HepG2 (cell line): ENCODE measurements at regions not wholly inside any gene's neighbourhood (a gene's known extent, or its start where the extent isn't known, plus 50 kb on each side); places are given as distances from the start of the nearest gene placed in this dataset.
A peak's percentile ranks its signal among the peaks of the same experiment; 100 is the strongest.

ENCODE experiments used
- CENPT ChIP-seq: sonication (generic); formaldehyde crosslinking; IDR thresholded peaks from 2 replicates; pipeline ENCODE4 v1.8.0; 2022; ENCODE audit warnings: low read depth, mild to moderate bottlenecking, moderate library complexity, missing genetic modification reagents
- CREM ChIP-seq, 2 experiments: sonication (generic) in 1 of 2; formaldehyde crosslinking in 1 of 2; IDR thresholded peaks; 2 replicates each; pipeline versions ENCODE4 v1.4.0 to v1.6.1; 2016 to 2020; ENCODE audit warnings: antibody characterized with exemption in 1 of 2, mild to moderate bottlenecking in 1 of 2, missing genetic modification reagents in 1 of 2
- FOXA3 ChIP-seq: IDR thresholded peaks from 2 replicates; pipeline ENCODE4 v1.6.1; 2016; ENCODE audit warnings: missing genetic modification reagents, missing compliant biosample characterization
- IRF2 ChIP-seq: IDR thresholded peaks from 2 replicates; pipeline ENCODE4 v1.6.1; 2018; ENCODE audit warnings: missing genetic modification reagents, missing compliant biosample characterization
- MEF2D ChIP-seq: sonication (generic); formaldehyde crosslinking; IDR thresholded peaks from 2 replicates; pipeline ENCODE4 v1.5.1; 2020; ENCODE audit warnings: mild to moderate bottlenecking, missing genetic modification reagents
- MEIS1 ChIP-seq: sonication (generic); formaldehyde crosslinking; IDR thresholded peaks from 2 replicates; pipeline ENCODE4 v1.9.0; 2021; ENCODE audit warnings: mild to moderate bottlenecking, missing genetic modification reagents, moderate library complexity, borderline replicate concordance
- SOX5 ChIP-seq: IDR thresholded peaks from 2 replicates; pipeline ENCODE4 v1.6.1; 2016; ENCODE audit warnings: borderline replicate concordance
- ZFP36 ChIP-seq: fragments of 150-350 bp; IDR thresholded peaks from 2 replicates; pipeline ENCODE4 v1.6.1; 2018; ENCODE audit warnings: borderline replicate concordance, low read length, low read depth; ENCODE audit not compliant: partially characterized antibody
- ZFX ChIP-seq: sonication (generic); formaldehyde crosslinking; IDR thresholded peaks from 2 replicates; pipeline ENCODE4 v1.4.0; 2020; ENCODE audit warnings: mild to moderate bottlenecking, low read depth, missing genetic modification reagents, moderate library complexity
- TF ChIP-seq, protein P1 (sequence below): sonication (generic); formaldehyde crosslinking; conservative IDR thresholded peaks from 2 replicates; pipeline ENCODE4 v1.4.0; 2020; ENCODE audit warnings: missing genetic modification reagents
- TF ChIP-seq, protein P2 (sequence below): fragments of 450-650 bp; IDR thresholded peaks from 2 replicates; pipeline ENCODE4 v1.6.1; 2017
- TF ChIP-seq, protein P3 (sequence below): sonication (generic); formaldehyde crosslinking; IDR thresholded peaks from 2 replicates; pipeline ENCODE4 v1.4.0; 2020; ENCODE audit warnings: mild to moderate bottlenecking, low read depth, missing genetic modification reagents
- TF ChIP-seq, protein P4 (sequence below): sonication (generic); formaldehyde crosslinking; IDR thresholded peaks from 2 replicates; pipeline ENCODE4 v1.8.1; 2023; ENCODE audit warnings: missing genetic modification reagents, inconsistent platforms, borderline replicate concordance
- TF ChIP-seq, protein P5 (sequence below): sonication (generic); formaldehyde crosslinking; IDR thresholded peaks from 2 replicates; pipeline ENCODE4 v1.8.0; 2022; ENCODE audit warnings: mild to moderate bottlenecking, missing genetic modification reagents; ENCODE audit not compliant: insufficient replicate concordance
- TF ChIP-seq, protein P6 (sequence below): sonication (generic); formaldehyde crosslinking; IDR thresholded peaks from 2 replicates; pipeline ENCODE4 v1.5.1; 2020; ENCODE audit warnings: mild to moderate bottlenecking, missing genetic modification reagents, borderline replicate concordance

DNA sequence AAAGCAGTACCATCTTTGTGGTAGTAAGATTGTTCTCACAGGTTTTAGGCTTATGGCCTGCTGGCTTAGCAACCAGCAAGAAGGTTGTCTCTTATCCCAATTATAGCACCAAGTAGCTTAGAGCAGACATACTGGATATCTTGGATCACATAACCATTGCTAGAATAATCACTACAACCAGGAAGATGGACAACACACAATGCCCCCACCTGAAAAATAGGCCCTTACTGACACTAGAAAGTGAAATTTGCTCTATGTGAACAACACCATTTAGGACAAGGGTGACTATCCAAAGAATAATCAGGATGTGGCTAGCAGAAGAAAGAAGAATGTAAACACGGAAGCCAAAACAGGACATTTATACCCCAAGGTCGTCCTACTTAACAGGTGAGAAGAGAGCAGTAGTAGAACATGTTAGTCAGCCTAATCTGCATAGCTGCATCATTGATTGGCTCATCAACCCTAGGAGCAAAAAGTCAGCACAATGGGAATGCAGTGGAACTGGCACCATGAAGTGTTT lies 172.7 kb upstream of the MARCKS start (continued):
- TF ChIP-seq, protein P1, sequence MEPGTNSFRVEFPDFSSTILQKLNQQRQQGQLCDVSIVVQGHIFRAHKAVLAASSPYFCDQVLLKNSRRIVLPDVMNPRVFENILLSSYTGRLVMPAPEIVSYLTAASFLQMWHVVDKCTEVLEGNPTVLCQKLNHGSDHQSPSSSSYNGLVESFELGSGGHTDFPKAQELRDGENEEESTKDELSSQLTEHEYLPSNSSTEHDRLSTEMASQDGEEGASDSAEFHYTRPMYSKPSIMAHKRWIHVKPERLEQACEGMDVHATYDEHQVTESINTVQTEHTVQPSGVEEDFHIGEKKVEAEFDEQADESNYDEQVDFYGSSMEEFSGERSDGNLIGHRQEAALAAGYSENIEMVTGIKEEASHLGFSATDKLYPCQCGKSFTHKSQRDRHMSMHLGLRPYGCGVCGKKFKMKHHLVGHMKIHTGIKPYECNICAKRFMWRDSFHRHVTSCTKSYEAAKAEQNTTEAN (CRISPR knock-in tag), result no peak
- TF ChIP-seq MEF2D, result peak; percentile 72; the same call in 1 of the 2 replicates
- TF ChIP-seq, protein P2, sequence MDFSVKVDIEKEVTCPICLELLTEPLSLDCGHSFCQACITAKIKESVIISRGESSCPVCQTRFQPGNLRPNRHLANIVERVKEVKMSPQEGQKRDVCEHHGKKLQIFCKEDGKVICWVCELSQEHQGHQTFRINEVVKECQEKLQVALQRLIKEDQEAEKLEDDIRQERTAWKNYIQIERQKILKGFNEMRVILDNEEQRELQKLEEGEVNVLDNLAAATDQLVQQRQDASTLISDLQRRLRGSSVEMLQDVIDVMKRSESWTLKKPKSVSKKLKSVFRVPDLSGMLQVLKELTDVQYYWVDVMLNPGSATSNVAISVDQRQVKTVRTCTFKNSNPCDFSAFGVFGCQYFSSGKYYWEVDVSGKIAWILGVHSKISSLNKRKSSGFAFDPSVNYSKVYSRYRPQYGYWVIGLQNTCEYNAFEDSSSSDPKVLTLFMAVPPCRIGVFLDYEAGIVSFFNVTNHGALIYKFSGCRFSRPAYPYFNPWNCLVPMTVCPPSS, result no peak
- TF ChIP-seq CREM (IDR thresholded peaks at IDR 0.05), result peak; percentile 31; the same call in 1 of the 2 replicates
- no peak for TF ChIP-seq CREM (CRISPR knock-in tag; IDR thresholded peaks at IDR 0.05)
- TF ChIP-seq, protein P3, sequence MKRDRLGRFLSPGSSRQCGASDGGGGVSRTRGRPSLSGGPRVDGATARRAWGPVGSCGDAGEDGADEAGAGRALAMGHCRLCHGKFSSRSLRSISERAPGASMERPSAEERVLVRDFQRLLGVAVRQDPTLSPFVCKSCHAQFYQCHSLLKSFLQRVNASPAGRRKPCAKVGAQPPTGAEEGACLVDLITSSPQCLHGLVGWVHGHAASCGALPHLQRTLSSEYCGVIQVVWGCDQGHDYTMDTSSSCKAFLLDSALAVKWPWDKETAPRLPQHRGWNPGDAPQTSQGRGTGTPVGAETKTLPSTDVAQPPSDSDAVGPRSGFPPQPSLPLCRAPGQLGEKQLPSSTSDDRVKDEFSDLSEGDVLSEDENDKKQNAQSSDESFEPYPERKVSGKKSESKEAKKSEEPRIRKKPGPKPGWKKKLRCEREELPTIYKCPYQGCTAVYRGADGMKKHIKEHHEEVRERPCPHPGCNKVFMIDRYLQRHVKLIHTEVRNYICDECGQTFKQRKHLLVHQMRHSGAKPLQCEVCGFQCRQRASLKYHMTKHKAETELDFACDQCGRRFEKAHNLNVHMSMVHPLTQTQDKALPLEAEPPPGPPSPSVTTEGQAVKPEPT (CRISPR knock-in tag), result no peak
- TF ChIP-seq, protein P4, sequence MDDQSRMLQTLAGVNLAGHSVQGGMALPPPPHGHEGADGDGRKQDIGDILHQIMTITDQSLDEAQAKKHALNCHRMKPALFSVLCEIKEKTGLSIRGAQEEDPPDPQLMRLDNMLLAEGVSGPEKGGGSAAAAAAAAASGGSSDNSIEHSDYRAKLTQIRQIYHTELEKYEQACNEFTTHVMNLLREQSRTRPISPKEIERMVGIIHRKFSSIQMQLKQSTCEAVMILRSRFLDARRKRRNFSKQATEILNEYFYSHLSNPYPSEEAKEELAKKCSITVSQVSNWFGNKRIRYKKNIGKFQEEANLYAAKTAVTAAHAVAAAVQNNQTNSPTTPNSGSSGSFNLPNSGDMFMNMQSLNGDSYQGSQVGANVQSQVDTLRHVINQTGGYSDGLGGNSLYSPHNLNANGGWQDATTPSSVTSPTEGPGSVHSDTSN (CRISPR knock-in tag), result no peak
- no peak for TF ChIP-seq MEIS1 (CRISPR knock-in tag)
- TF ChIP-seq, protein P5, sequence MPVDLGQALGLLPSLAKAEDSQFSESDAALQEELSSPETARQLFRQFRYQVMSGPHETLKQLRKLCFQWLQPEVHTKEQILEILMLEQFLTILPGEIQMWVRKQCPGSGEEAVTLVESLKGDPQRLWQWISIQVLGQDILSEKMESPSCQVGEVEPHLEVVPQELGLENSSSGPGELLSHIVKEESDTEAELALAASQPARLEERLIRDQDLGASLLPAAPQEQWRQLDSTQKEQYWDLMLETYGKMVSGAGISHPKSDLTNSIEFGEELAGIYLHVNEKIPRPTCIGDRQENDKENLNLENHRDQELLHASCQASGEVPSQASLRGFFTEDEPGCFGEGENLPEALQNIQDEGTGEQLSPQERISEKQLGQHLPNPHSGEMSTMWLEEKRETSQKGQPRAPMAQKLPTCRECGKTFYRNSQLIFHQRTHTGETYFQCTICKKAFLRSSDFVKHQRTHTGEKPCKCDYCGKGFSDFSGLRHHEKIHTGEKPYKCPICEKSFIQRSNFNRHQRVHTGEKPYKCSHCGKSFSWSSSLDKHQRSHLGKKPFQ (CRISPR knock-in tag), result no peak
- peak; percentile 33 for TF ChIP-seq ZFX (CRISPR knock-in tag)
- TF ChIP-seq ZFP36, result no peak
- TF ChIP-seq IRF2 (CRISPR knock-in tag), result 0 out of 2 replicates have a peak, but pooled peaks have one; percentile 40
- peak; percentile 90 for TF ChIP-seq SOX5
- TF ChIP-seq, protein P6, sequence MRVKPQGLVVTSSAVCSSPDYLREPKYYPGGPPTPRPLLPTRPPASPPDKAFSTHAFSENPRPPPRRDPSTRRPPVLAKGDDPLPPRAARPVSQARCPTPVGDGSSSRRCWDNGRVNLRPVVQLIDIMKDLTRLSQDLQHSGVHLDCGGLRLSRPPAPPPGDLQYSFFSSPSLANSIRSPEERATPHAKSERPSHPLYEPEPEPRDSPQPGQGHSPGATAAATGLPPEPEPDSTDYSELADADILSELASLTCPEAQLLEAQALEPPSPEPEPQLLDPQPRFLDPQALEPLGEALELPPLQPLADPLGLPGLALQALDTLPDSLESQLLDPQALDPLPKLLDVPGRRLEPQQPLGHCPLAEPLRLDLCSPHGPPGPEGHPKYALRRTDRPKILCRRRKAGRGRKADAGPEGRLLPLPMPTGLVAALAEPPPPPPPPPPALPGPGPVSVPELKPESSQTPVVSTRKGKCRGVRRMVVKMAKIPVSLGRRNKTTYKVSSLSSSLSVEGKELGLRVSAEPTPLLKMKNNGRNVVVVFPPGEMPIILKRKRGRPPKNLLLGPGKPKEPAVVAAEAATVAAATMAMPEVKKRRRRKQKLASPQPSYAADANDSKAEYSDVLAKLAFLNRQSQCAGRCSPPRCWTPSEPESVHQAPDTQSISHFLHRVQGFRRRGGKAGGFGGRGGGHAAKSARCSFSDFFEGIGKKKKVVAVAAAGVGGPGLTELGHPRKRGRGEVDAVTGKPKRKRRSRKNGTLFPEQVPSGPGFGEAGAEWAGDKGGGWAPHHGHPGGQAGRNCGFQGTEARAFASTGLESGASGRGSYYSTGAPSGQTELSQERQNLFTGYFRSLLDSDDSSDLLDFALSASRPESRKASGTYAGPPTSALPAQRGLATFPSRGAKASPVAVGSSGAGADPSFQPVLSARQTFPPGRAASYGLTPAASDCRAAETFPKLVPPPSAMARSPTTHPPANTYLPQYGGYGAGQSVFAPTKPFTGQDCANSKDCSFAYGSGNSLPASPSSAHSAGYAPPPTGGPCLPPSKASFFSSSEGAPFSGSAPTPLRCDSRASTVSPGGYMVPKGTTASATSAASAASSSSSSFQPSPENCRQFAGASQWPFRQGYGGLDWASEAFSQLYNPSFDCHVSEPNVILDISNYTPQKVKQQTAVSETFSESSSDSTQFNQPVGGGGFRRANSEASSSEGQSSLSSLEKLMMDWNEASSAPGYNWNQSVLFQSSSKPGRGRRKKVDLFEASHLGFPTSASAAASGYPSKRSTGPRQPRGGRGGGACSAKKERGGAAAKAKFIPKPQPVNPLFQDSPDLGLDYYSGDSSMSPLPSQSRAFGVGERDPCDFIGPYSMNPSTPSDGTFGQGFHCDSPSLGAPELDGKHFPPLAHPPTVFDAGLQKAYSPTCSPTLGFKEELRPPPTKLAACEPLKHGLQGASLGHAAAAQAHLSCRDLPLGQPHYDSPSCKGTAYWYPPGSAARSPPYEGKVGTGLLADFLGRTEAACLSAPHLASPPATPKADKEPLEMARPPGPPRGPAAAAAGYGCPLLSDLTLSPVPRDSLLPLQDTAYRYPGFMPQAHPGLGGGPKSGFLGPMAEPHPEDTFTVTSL (CRISPR knock-in tag), result peak; percentile 84; the same call in 1 of the 2 replicates
- TF ChIP-seq CENPT (CRISPR knock-in tag), result no peak
- peak; percentile 90 for TF ChIP-seq FOXA3 (CRISPR knock-in tag)
